GM23248 (cell line): ENCODE measurements at regions not wholly inside any gene's neighbourhood (a gene's known extent, or its start where the extent isn't known, plus 50 kb on each side); places are given as distances from the start of the nearest gene placed in this dataset.

ENCODE experiments used
- DNase-seq: peaks from one replicate; pipeline ENCODE4 v3.0.0-alpha.2; 2015
- H2AFZ ChIP-seq: fragments of 200-600 bp; sonication (generic); 2 replicates; pipeline ENCODE4 v1.6.1; 2016; ENCODE audit warnings: antibody characterized with exemption
- H3F3A ChIP-seq: fragments of 200-600 bp; sonication (generic); 2 replicates; pipeline ENCODE4 v1.6.1; 2016; ENCODE audit warnings: mild to moderate bottlenecking, antibody characterized with exemption, mixed run types; ENCODE audit not compliant: insufficient read depth
- H3K27ac ChIP-seq: fragments of 200-600 bp; sonication (generic); 2 replicates; pipeline ENCODE4 v1.5.1; 2016; ENCODE audit warnings: mild to moderate bottlenecking
- H3K27me3 ChIP-seq: fragments of 200-600 bp; sonication (generic); replicated peaks from 2 replicates; pipeline ENCODE4 v1.6.1; 2016; ENCODE audit warnings: mild to moderate bottlenecking; ENCODE audit not compliant: insufficient read depth
- H3K36me3 ChIP-seq: fragments of 200-600 bp; sonication (generic); 2 replicates; pipeline ENCODE4 v1.6.1; 2016; ENCODE audit warnings: low read depth, mild to moderate bottlenecking
- H3K4me1 ChIP-seq: fragments of 200-600 bp; sonication (generic); 2 replicates; pipeline ENCODE4 v1.6.1; 2016; ENCODE audit warnings: mild to moderate bottlenecking; ENCODE audit not compliant: insufficient read depth
- H3K4me2 ChIP-seq: fragments of 200-600 bp; sonication (generic); one replicate; pipeline ENCODE4 v1.6.1; 2016; ENCODE audit warnings: mild to moderate bottlenecking; ENCODE audit not compliant: unreplicated experiment
- H3K4me3 ChIP-seq: fragments of 200-600 bp; sonication (generic); 2 replicates; pipeline ENCODE4 v1.5.1; 2016; ENCODE audit warnings: mild to moderate bottlenecking
- H3K79me2 ChIP-seq: fragments of 200-600 bp; sonication (generic); 2 replicates; pipeline ENCODE4 v1.6.1; 2016; ENCODE audit warnings: mild to moderate bottlenecking; ENCODE audit not compliant: insufficient read depth
- H3K9ac ChIP-seq: fragments of 200-600 bp; sonication (generic); 2 replicates; pipeline ENCODE4 v1.6.1; 2016; ENCODE audit warnings: mild to moderate bottlenecking
- H3K9me2 ChIP-seq: fragments of 200-600 bp; sonication (generic); 2 replicates; pipeline ENCODE4 v1.6.1; 2016; ENCODE audit warnings: mixed run types, mild to moderate bottlenecking, moderate library complexity; ENCODE audit not compliant: insufficient read depth
- H3K9me3 ChIP-seq: fragments of 200-600 bp; sonication (generic); one replicate; pipeline ENCODE4 v1.6.1; 2017; ENCODE audit warnings: low read depth
- H4K20me1 ChIP-seq: fragments of 200-600 bp; sonication (generic); 2 replicates; pipeline ENCODE4 v1.6.0; 2016; ENCODE audit not compliant: insufficient read depth
- EZH2 ChIP-seq: fragments of 200-600 bp; sonication (generic); IDR thresholded peaks from 2 replicates; pipeline ENCODE4 v1.6.1; 2018; ENCODE audit warnings: antibody characterized with exemption, mild to moderate bottlenecking; ENCODE audit not compliant: insufficient read depth, poor library complexity, severe bottlenecking
- EZH2phosphoT487 ChIP-seq: fragments of 200-600 bp; sonication (generic); IDR thresholded peaks from 2 replicates; pipeline ENCODE4 v1.6.1; 2018; ENCODE audit warnings: antibody characterized with exemption, moderate library complexity, mild to moderate bottlenecking, low read depth; ENCODE audit not compliant: insufficient read depth
- WGBS, 2 experiments: methylation state at CpG; one replicate each; pipeline ENCODE4 v1.1.6; 2015 to 2017; ENCODE audit warnings: low lambda C conversion rate in 2 of 2, low coverage in 1 of 2; ENCODE audit errors: missing lambda C conversion rate in 2 of 2; 5-methylcytosine and 5-hydroxymethylcytosine counted together
- in situ Hi-C: fragments of 300-500 bp; cut with MboI; formaldehyde crosslinking; loops from 2 replicates; pipeline ENCODE4 v1.15.0; 2020

DNA sequence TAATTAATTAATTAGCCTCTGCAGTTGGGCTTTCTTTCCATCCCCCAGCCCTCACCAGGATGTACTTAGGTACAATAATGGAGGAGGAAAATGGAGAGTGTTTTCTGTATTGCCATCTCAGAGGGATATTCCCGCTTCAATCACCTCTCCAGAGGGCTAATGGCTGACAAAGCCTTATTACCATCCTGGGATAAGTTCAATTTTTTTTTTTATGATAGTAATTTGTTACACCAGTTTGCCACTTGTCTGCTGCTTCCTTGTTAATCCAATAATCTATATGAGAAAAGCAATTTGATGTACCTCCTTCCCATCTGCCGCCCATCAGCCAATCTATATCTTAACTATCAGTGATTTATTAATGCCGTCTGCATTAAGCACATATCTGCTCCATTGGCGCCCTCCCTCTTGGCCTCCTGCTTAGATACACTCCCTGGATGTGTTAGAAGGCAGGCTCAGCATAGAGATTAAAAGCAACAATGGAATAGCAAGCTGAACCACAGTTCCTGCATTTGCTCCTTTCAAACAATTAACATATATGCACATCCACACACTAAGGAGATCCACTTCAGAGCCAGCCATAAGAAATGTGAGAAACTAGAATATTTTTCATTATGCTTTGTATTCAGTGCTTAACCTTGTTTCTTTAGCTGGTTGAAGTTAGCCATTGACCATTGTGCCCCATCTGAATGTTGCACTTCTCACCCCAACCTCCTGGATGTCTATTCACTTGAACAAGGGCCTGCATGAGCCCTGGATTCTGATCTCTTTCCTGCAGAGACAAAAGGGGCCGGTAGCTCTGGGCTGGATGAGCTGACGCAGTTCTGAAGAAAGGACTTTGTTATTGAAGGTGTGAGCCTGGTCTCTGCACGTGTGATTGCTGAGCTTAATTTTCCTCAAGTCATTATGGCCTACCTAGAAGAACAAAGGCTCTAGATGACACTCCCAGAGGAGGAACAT lies 237.3 kb upstream of the GAP43 start:
- in situ Hi-C loops: no loop called here
- no peak for TF ChIP-seq EZH2phosphoT487
- no peak for TF ChIP-seq EZH2
- Histone ChIP-seq H3K9me2 (no peaks in the 10 kb centered on the region), H3K36me3 (no peaks in the 10 kb centered on the region), H2AFZ (no peak overlapping the region), H3K4me3 (no peak overlapping the region), H3K4me2 (no peak overlapping the region), H4K20me1 (no peaks in the 10 kb centered on the region), H3K9me3 (no peaks in the 10 kb centered on the region), H3F3A (no peaks in the 10 kb centered on the region; the same call in 1 of the 2 replicates), H3K27me3 (no peaks in the 10 kb centered on the region), H3K27ac (no peak overlapping the region), H3K4me1 (peaks cover 8% of the 10 kb centered on the region), H3K79me2 (no peaks in the 10 kb centered on the region), H3K9ac (no peak overlapping the region)
- WGBS, 2 experiments: 92 to 94% methylated on average over 7 of the region's 7 CpGs
- DNase-seq: no peak

DNA sequence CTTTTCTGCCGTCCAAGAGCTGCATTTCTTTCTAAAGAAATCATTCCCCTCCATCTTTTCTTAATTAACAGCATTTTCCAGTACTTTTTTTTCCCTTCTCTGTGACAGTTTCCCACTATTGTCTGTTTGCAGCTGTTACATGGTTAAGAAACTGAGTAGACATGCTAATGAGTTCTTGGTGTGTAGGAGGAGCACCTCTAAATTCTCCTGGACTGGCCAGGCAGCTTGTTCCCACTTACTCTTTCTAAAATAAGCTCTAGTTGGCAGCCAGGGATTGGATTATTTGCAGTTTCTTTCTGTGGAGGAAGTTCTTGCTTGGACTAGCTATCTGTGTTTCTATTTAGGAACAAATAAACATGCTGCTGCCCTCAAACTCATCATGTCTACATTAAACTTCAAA lies 235.1 kb upstream of the GAP43 start:
- no peak for TF ChIP-seq EZH2
- TF ChIP-seq EZH2phosphoT487: no peak
- WGBS, 2 experiments: 5 to 11% methylated on average over 1 of the region's 1 CpG

DNA sequence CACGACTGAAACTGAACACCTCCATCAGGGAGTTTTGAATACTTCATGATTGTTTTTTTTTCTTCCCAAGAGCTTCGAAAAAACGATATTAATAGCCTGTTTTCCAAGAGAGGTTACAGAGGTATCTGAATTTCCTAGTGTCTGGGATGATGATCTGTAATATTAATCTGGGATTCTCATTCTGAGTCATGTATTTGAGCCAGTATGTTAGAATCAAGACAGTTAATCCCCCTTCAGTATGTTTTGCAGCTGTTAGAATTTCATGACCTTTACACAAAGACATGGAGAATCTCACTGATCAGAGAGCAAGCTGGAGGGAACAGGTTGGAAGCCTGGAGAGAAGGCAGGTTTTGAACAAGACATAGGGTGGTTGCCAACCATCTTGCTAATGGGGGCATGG lies 234.5 kb upstream of the GAP43 start:
- DNase-seq: no peak
- H4K20me1 ChIP-seq: no peaks in the 10 kb centered on the region
- H3K27ac ChIP-seq: no peak overlapping the region
- in situ Hi-C loops: no loop called here
- H3F3A ChIP-seq: no peaks in the 10 kb centered on the region; the same call in 1 of the 2 replicates
- no peak overlapping the region for H3K9ac ChIP-seq
- H3K79me2 ChIP-seq: no peaks in the 10 kb centered on the region
- no peak for TF ChIP-seq EZH2
- no peak for TF ChIP-seq EZH2phosphoT487
- no peak overlapping the region for H3K4me2 ChIP-seq
- H3K9me2 ChIP-seq: no peaks in the 10 kb centered on the region
- H3K4me3 ChIP-seq: no peak overlapping the region
- H3K36me3 ChIP-seq: no peaks in the 10 kb centered on the region
- H3K9me3 ChIP-seq: no peaks in the 10 kb centered on the region
- H3K4me1 ChIP-seq: no peaks in the 10 kb centered on the region; the same call in 1 of the 2 replicates
- WGBS, 2 experiments: 8 to 9% methylated on average over 3 of the region's 3 CpGs
- H2AFZ ChIP-seq: no peak overlapping the region
- H3K27me3 ChIP-seq: no peaks in the 10 kb centered on the region

More for the DNA sequence above, 235.1 kb upstream of the GAP43 start:
- no peaks in the 10 kb centered on the region for H4K20me1 ChIP-seq
- no peak overlapping the region for H3K27ac ChIP-seq
- H3K9me2 ChIP-seq: no peaks in the 10 kb centered on the region
- H3K27me3 ChIP-seq: no peaks in the 10 kb centered on the region
- no peaks in the 10 kb centered on the region for H3K36me3 ChIP-seq
- H3K9me3 ChIP-seq: no peaks in the 10 kb centered on the region
- H3K79me2 ChIP-seq: no peaks in the 10 kb centered on the region
- no peak overlapping the region for H3K4me3 ChIP-seq
- H2AFZ ChIP-seq: peak overlapping the region; percentile 20
- no peak overlapping the region for H3K4me2 ChIP-seq
- DNase-seq: peak; percentile 18
- in situ Hi-C loops: no loop called here
- no peaks in the 10 kb centered on the region; the same call in 1 of the 2 replicates for H3K4me1 ChIP-seq
- H3F3A ChIP-seq: no peaks in the 10 kb centered on the region; the same call in 1 of the 2 replicates
- no peak overlapping the region for H3K9ac ChIP-seq

GRCh38 chr3:115396801-115397200 lies 226.5 kb upstream of the GAP43 start:
- H3K4me3 ChIP-seq: no peak overlapping the region
- TF ChIP-seq EZH2 (no peak), EZH2phosphoT487 (no peak)
- H3K27ac ChIP-seq: no peak overlapping the region
- 96 to 97% methylated on average over 1 of the region's 1 CpG for WGBS, 2 experiments
- peaks cover 14% of the 10 kb centered on the region for H3F3A ChIP-seq
- in situ Hi-C loops: no loop called here
- no peaks in the 10 kb centered on the region for H3K9me2 ChIP-seq
- no peak overlapping the region for H3K4me2 ChIP-seq
- H3K79me2 ChIP-seq: no peaks in the 10 kb centered on the region
- no peak overlapping the region for H2AFZ ChIP-seq
- H3K36me3 ChIP-seq: no peaks in the 10 kb centered on the region
- H3K9me3 ChIP-seq: no peaks in the 10 kb centered on the region
- peaks cover 14% of the 10 kb centered on the region for H3K4me1 ChIP-seq
- DNase-seq: no peak
- H4K20me1 ChIP-seq: no peaks in the 10 kb centered on the region
- no peak overlapping the region for H3K9ac ChIP-seq
- no peaks in the 10 kb centered on the region for H3K27me3 ChIP-seq
